ENCODE measurements at regions not wholly inside any gene's neighbourhood (a gene's known extent, or its start where the extent isn't known, plus 50 kb on each side); places are given as distances from the start of the nearest gene placed in this dataset.

DNA sequence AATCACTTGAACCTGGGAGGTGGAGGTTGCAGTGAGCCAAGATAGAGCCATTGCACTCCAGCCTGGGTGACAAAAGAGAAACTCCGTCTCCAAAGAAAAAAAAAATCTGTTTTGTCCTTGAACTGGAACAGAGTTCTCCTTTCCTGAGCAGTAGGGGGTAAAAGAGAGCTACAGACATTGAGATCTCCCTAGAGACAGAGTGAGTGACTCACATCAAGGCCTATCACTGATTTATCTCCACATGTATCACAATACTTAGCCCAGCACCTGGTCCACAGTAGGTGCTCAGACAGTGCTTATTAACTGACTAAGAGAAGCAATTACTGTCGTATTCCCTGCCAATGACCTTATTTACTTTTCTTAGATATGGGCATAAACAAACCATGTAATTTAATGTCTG is 354.1 kb upstream of the C1orf87 start:
- H3K27me3 ChIP-seq (ENCODE audit: insufficient read depth, low read length), result no peaks in the 10 kb centered on the region
- no peaks in the 10 kb centered on the region for H3K36me3 Mint-ChIP-seq (ENCODE audit: insufficient read depth in 1 of 3, low read depth in 3 of 3)

More for the DNA sequence above, 354.1 kb upstream of the C1orf87 start:
- no peaks in the 10 kb centered on the region for H3K27me3 Mint-ChIP-seq (ENCODE audit: low read depth)
- WGBS (ENCODE audit: extremely low coverage, insufficient read length, low lambda C conversion rate), result no CpG with 5 or more reads among the region's 2 CpGs
- Histone ChIP-seq H2BK15ac (ENCODE audit: low read depth, low read length) (no peak overlapping the region), H3K4me1 (ENCODE audit: insufficient read depth, low read length) (no peaks in the 10 kb centered on the region), H3K23ac (ENCODE audit: insufficient read length, low read depth, low read length) (no peak overlapping the region), H3K23me2 (ENCODE audit: insufficient read length, low read depth, low read length, poor library complexity, severe bottlenecking) (no peaks in the 10 kb centered on the region), H3T11ph (ENCODE audit: low read length) (no peak overlapping the region), H3K4ac (ENCODE audit: low read depth, low read length) (no peak overlapping the region), H3K27ac (ENCODE audit: insufficient read length, low read depth, low read length) (no peak overlapping the region), H4K91ac (ENCODE audit: insufficient read length, low read depth, low read length) (no peak overlapping the region), H3K9ac (ENCODE audit: extremely low read depth, insufficient read length, low read length) (no peak overlapping the region), H2AK5ac (ENCODE audit: insufficient read length, low read length) (no peak overlapping the region), H3K9me3 (ENCODE audit: control insufficient read depth, low read depth, low read length) (no peaks in the 10 kb centered on the region), H4K8ac (replicated peaks; ENCODE audit: insufficient read length, low read depth, low read length) (no peak overlapping the region), H2BK5ac (ENCODE audit: insufficient read length, low read length) (no peak overlapping the region), H3K4me2 (ENCODE audit: insufficient read depth, insufficient read length, low read length) (no peak overlapping the region), H4K5ac (ENCODE audit: insufficient read length, low read depth, low read length) (no peak overlapping the region), H3K79me2 (ENCODE audit: insufficient read depth, low read length) (no peaks in the 10 kb centered on the region), H3K79me1 (ENCODE audit: insufficient read depth, low read depth, low read length, poor library complexity, severe bottlenecking) (no peaks in the 10 kb centered on the region), H3K18ac (ENCODE audit: insufficient read length, low read depth, low read length) (no peak overlapping the region), H3K56ac (ENCODE audit: insufficient read length, low read depth, low read length) (no peak overlapping the region), H4K20me1 (ENCODE audit: control insufficient read depth, insufficient read depth, insufficient read length) (no peaks in the 10 kb centered on the region), H2BK120ac (ENCODE audit: low read depth, low read length, poor library complexity, severe bottlenecking) (no peak overlapping the region), H2BK20ac (ENCODE audit: low read depth, low read length, poor library complexity, severe bottlenecking) (no peak overlapping the region), H3K14ac (ENCODE audit: insufficient read depth, low read length) (no peak overlapping the region), H2AFZ (ENCODE audit: low read length) (no peak overlapping the region), H2BK12ac (ENCODE audit: insufficient read length, low read depth, low read length) (no peak overlapping the region)
- no peak for TF ChIP-seq CTCF (conservative IDR thresholded peaks at IDR 0.05)
- no peaks in the 10 kb centered on the region for H3K4me1 Mint-ChIP-seq
- H3K4me3 Mint-ChIP-seq, result no peak overlapping the region
- peaks cover 0 to 3% of the 10 kb centered on the region in 2 experiments; a peak in 2 of 5 replicates for H3K9me3 Mint-ChIP-seq
- H3K27ac Mint-ChIP-seq, result no peak overlapping the region
- no peak for DNase-seq
